HG02759 (cell line): ENCODE measurements at regions not wholly inside any gene's neighbourhood (a gene's known extent, or its start where the extent isn't known, plus 50 kb on each side); places are given as distances from the start of the nearest gene placed in this dataset.

Source experiments
- ATAC-seq: cut with Tn5 transposase; IDR thresholded peaks from one replicate; pipeline ENCODE4 v1.9.1; 2021; ENCODE audit warnings: mild to moderate bottlenecking, moderate library complexity; ENCODE audit not compliant: unreplicated experiment

DNA sequence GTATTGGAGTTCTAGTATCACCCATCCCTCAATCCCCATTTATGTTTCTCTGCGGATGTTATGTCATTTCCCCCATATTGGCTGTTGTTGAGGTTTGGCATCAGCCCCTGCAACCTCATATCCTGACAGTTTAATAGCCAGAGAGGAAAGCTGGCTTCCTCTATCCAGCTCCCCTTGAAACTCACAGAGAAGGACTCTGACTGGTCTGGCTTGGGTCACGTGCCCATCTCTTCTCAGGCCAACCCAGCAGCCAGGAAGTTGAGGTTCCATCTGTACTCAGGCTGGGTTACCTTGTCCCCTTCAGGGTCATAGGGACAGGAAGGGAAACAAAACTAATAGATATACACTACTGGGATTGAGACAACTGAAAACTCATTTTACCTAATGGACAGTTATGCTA, 148.0 kb upstream of the SLC14A2 start:
- no peak for ATAC-seq

DNA sequence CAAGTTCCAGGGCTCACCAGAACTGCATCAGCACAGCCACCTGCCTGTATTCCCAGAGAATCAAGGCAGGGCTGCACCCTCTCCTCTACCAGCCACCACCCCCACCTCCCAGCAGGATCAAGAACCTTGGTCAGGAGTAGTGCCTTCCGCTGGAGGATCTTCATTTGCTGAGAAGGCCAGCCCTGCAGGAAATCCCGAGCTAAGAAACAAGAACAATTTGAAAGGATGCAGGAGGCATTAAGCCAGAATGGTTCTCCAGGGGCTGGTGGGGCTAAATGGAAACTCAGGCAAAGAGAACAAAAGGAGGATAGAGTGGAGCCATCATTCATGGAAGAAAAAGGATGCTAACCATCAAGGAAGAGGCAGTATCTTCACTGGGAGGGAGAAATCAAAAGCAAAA, 147.3 kb upstream of the SLC14A2 start:
- no peak for ATAC-seq

DNA sequence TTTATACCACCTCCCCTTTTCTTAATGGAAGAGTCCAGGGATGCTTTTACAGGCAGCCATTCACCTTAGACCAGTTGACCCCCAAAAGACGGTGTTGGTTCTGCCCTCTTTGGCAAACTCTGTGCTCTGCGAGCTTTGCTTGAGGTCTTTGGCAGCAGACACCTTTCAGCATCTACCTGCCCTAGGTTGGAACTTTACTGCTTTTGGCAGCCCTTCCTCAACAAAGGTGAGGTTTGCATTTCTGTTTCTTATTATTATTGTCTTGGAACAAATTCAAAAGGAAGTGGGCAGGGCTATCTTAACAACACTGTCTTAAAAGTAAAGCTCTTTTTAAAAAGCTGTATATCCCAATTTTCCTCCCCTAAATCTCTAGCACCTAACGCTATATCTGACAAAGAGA, 136.4 kb upstream of the SLC14A2 start:
- ATAC-seq = no peak

GRCh38 chr18:45480219-45481015, 134.9 kb upstream of the SLC14A2 start:
- ATAC-seq = no peak

GRCh38 chr18:45481821-45482220, 133.5 kb upstream of the SLC14A2 start:
- ATAC-seq = no peak

GRCh38 chr18:45482286-45482685, 133.0 kb upstream of the SLC14A2 start:
- ATAC-seq = no peak

DNA sequence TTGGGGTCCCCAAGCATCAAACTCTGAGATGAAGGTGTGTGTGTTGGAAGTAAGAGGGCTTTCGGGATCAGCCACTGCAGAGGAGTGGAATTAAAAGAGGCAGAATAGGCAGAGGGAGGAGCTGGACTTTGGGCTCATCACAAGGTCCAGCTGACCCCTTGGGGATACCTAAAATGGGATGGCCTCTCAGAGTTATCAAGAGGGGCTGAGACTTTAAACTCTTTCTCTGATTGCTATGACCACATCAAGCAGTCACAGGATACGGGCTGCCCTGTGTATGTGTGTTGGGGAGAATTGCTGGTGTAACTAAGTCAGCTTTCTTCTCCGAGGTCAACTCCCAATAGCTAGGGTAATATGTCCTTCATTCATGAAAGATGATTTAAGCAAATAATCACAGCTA, 127.7 kb upstream of the SLC14A2 start:
- ATAC-seq = no peak

DNA sequence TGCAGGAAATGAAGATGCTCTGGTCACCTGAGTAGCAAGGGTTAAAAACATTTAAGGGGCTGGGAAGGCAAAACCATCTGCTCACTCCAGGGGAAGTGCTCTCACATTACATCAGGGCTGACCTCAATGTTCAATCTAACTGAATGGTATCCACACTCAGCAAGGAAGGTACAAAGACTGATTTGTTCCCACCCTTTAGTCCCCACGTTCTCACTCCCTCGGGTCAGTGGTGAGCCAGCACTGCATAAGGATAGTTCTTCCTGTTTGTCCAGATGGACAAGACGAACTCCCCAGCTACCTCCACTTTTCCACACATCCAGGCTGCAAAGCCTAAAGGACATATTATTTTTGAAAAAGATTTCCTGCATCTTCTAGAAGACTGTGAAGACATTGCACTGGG, 126.6 kb upstream of the SLC14A2 start:
- no peak for ATAC-seq

GRCh38 chr18:45493830-45494229, 121.4 kb upstream of the SLC14A2 start:
- no peak for ATAC-seq

DNA sequence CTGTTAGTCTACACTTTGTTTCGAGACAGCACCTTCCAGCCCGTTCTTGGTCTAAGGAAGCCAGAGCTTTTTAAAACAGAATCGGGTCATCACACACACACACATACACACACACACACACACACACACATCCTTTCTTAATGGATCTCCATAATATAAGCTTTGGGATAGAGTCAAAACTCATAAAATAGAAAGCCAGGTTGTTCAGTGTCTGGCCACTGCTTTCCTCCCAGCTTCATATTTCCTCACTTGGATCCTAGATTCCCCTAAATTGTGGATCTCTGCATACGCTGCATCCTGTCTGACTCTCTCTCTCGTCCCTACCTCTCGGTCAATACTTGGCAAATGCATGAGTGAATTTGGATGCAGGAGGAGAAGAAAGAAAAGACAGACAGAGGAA, 120.5 kb upstream of the SLC14A2 start:
- ATAC-seq = no peak

DNA sequence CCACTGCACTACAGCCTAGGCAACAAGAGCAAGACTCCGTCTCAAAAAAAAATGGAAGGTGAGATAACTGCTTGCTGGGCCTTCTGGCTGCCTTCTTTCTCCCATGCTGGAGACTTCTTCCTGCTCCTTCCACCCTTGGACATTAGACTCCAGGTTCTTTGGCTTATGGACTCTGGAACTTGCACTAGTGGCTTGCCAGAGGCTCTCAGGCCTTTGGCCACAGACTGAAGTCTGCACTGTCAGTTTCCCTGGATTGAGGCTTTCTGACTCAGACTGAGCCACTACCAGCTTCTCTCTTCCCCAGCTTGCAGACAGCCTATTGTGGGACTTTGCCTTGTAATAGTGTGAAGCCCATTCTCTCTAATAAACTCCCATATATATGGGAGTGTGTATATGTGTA, 118.5 kb upstream of the SLC14A2 start:
- ATAC-seq = no peak

DNA sequence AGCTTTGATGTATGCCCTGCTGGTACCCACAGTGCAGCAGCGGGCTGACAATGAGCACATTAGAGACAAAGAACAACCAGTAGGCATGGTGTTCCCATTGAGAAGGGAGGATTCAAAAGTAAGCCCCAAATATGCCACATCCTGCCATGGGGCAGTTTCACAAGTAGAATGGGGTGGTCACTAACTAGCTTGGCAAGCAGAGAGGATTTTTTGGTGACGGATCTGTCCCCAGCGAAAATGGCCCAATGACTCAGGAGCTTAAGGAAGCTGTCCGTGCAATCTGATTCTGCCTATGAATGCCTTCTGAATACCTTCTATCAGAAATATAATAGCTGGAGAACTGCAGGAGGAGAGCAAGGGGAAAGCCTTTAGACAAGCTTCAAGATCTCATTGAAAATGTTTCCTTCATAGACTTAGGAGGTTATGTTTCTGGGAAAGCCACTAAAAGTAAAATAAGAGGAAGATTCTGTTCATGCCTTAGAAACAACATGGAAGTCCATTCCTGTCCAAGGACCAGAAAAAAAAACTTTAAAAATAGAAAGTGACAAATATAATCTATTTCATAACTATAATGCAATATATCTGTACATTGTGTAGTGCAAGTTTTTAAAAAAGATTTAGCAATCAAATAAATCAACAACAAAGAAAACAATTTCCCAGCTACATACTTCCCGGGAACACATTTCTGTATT, 117.5 kb upstream of the SLC14A2 start:
- ATAC-seq = no peak

GRCh38 chr18:45498287-45498658, 117.0 kb upstream of the SLC14A2 start:
- no peak for ATAC-seq

DNA sequence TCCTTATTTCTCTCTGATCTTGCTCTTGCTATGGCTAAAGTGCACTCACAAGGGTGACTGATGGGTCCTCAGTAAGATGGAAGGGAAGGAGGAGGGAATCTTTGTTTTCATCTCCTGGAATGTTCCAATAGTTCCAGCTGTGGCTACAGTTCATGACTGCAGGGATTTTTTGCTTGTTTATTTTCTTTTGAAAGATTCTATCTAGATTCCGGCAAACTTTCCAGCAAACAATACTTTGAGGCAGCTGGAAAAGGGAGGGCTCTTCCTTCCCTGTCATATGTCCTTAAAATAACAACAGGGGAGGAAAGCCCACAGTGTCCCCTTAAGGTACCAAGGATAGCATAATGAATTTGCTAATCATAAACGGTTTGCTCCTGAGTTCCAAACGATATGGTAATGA, 111.3 kb upstream of the SLC14A2 start:
- no peak for ATAC-seq

DNA sequence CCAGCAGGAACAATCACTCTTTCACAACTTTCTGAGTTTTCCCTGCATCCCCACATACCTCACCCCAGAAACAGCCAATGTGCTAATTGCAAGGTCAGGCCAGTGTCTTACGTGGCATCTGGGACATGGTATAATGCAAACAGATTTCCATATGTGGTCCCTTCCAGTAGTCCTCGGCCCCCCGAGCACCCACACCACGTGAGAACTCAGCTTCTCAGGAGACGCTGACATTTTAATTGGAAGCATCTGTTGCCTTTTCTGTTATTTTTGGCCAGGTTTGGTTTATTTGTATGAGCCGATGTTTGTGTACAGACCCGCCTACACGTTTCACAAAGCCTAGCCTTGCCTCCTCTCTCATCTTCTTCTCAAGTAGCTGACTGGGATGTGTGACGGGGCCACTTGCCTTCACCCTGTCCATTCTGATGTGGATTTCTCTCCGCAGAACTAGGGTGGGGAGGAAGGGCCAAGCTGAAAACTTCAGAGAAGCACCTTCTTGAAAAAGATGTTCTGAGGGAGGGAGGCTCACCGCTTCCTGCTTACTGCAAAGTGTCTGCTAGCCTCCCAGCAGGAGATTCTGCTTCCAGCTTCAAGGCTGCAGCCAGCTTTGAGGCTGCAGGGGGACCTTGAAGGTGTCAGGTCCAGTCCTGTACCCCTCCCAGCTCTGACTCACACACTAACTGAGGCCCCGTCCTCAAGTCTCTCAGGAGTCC, 109.6 kb upstream of the SLC14A2 start:
- no peak for ATAC-seq

DNA sequence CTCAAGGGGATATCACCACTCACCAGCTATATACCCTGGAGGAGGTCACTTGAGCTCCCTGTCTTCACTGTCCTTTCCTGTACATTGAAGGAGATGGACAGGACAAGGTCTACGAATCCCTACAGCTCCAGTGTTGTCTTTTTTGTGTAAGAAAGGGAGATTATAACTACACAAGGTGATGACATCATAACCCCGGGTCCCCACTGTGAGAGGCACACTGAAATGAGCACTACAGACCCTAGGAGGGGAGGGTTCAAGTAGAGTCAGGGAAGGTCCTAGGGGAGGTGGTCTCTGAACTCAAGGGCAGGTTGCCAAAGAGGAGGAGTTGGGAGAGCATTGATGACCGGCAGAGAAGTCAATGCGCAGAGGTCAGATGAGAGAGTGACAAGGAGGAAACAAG, 108.3 kb upstream of the SLC14A2 start:
- ATAC-seq = no peak

- ATAC-seq = no peak
Observed at GRCh38 chr18:45509535-45509934, 105.7 kb upstream of the SLC14A2 start.

DNA sequence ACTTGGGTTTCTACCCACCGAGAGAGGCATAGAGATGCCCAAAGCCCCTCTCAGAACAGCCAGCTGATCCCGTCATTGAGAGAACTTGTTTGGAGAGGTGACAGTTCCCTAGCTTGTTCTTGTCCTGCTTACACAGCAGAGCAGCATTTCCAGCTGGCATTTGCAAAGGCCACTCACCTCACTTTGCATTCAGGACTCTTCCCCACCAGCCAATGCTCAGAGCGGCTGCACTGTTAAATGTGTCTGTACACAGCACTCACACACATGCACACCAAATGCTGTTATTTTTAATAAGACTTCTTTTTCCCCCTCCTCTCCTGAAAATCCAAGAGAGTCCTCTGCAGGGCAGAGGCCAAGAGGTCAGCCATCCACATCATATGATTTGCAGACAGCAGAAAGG, 104.6 kb upstream of the SLC14A2 start:
- ATAC-seq = no peak

GRCh38 chr18:45512363-45512953, 102.8 kb upstream of the SLC14A2 start:
- no peak for ATAC-seq

GRCh38 chr18:45517181-45517741, 98.0 kb upstream of the SLC14A2 start:
- ATAC-seq = no peak
